ENCODE measurements at regions not wholly inside any gene's neighbourhood (a gene's known extent, or its start where the extent isn't known, plus 50 kb on each side); places are given as distances from the start of the nearest gene placed in this dataset.

DNA sequence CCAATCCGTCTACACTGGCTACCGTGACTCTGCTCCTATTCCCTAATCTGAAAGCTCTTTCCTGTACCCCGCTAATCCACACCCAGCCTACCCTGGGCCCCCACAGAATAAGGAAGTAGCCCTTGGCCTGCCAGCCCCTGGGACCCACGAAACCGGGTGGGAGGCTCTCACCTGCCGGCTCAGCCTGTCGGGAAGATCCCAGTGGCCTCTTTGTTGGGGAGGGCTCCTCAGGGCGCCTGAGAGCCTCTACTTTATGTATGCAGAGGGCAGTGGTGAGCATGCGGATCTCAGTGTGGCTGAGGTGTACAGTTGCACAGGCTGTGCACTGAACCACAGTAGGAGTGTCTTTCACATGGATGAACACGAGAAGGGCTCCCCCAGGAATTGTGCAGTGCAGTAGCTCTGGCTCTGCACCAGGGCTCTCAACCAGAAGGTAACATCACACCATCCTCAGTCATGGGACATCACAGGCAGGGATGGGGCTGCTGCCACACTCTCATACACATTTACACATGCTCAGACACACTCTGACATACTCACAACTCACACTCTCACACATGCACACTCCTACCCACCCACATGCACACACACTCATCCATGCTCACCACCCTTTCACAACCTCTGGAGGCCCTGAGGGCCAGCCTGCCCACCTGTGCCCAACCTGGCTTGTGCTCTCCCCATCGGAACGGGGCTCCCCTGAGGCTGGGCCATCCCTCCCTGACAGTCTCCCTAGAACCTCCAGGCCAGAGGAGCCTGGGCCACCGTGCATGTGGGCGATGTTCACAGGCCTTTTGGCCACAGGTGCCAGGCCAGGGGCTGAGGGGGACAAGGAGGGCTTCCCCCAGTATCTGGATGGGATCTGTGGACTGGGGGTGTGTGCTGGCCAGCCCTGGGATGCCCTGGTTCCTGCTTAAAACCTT is 135.0 kb downstream of the URI1 start:
- CTCF ChIA-PET, result no interaction called here
- ATAC-seq (ENCODE audit: low read depth) (no peak), DNase-seq (no peak)
- Histone ChIP-seq H3K4ac (ENCODE audit: low read depth, low read length) (no peak overlapping the region), H4K5ac (ENCODE audit: low read depth, low read length) (no peak overlapping the region), H2AK5ac (ENCODE audit: low read depth, low read length) (no peak overlapping the region), H3K9me3 (ENCODE audit: control insufficient read depth, insufficient read depth, low read length) (peaks cover 2% of the 10 kb centered on the region; the same call in 1 of the 2 replicates), H2BK20ac (ENCODE audit: low read depth, low read length) (no peak overlapping the region), H3K27me3 (ENCODE audit: control insufficient read depth, insufficient read depth, low read length) (no peaks in the 10 kb centered on the region), H2AFZ (replicated peaks; ENCODE audit: low read length, poor library complexity) (peak overlapping the region; percentile 43), H3K23ac (ENCODE audit: low read depth, low read length) (no peak overlapping the region), H4K8ac (ENCODE audit: low read depth in 2 of 2, low read length in 2 of 2) (no peak overlapping the region), H2BK5ac (ENCODE audit: low read depth, low read length, poor library complexity, severe bottlenecking) (no peak overlapping the region), H3K4me3 (ENCODE audit: insufficient read depth, low read depth, low read length) (no peak overlapping the region), H3K9me1 (ENCODE audit: insufficient read depth, low read length) (no peaks in the 10 kb centered on the region), H2BK15ac (ENCODE audit: low read depth, low read length) (no peak overlapping the region), H4K20me1 (ENCODE audit: insufficient read depth, low read length) (no peaks in the 10 kb centered on the region), H3K18ac (ENCODE audit: low read depth, low read length) (no peak overlapping the region), H2AK9ac (replicated peaks; ENCODE audit: low read depth, low read length, poor library complexity) (peak overlapping the region; percentile 65), H3K79me1 (ENCODE audit: low read depth in 1 of 2, low read length in 2 of 2) (no peaks in the 10 kb centered on the region), H3K36me3 (ENCODE audit: control insufficient read depth, insufficient read depth, low read length) (no peaks in the 10 kb centered on the region), H3K56ac (ENCODE audit: extremely low read depth, insufficient read depth, low read length) (no peak overlapping the region), H3K9ac (ENCODE audit: low read depth, low read length) (no peak overlapping the region), H3K14ac (replicated peaks; ENCODE audit: low read depth, low read length) (no peak overlapping the region), H4K91ac (ENCODE audit: insufficient read depth, low read depth, low read length) (no peak overlapping the region), H3K4me2 (ENCODE audit: low read depth, low read length) (no peak overlapping the region), H2BK120ac (ENCODE audit: low read depth, low read length) (no peak overlapping the region), H3K4me1 (ENCODE audit: control insufficient read depth, insufficient read depth, low read length) (no peaks in the 10 kb centered on the region), H3K27ac (ENCODE audit: insufficient read depth, low read length) (no peak overlapping the region)
- POLR2A ChIA-PET (ENCODE audit: unreplicated experiment), result no interaction called here
- in situ Hi-C loops (cut with MboI; ENCODE audit: low sequenced_read_pairs) (no loop called here), dilution Hi-C loops (cut with HindIII; ENCODE audit: low sequenced_read_pairs, unreplicated experiment) (no loop called here), intact Hi-C loops (cut with micrococcal nuclease) (no loop called here)
- 60% methylated on average over 2 of the region's 14 CpGs; no CpG with 5 or more reads in 1 of the 2 experiments for WGBS, 2 experiments (ENCODE audit: extremely low coverage in 2 of 2, insufficient read length in 1 of 2)
- no TSS peak for BruUV-seq (replicated peaks)
- TF ChIP-seq CHD1 (IDR thresholded peaks at IDR 0.05; ENCODE audit: low read depth, low read length) (no peak), RAD21 (IDR thresholded peaks at IDR 0.05; ENCODE audit: low read length) (no peak), CEBPB (IDR thresholded peaks at IDR 0.05; ENCODE audit: low read depth, low read length) (no peak), BHLHE40 (IDR thresholded peaks at IDR 0.05; ENCODE audit: low read depth, low read length) (no peak)
- TF ChIP-seq, protein P1, sequence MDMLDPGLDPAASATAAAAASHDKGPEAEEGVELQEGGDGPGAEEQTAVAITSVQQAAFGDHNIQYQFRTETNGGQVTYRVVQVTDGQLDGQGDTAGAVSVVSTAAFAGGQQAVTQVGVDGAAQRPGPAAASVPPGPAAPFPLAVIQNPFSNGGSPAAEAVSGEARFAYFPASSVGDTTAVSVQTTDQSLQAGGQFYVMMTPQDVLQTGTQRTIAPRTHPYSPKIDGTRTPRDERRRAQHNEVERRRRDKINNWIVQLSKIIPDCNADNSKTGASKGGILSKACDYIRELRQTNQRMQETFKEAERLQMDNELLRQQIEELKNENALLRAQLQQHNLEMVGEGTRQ (IDR thresholded peaks at IDR 0.05; ENCODE audit: low read depth, low read length), result no peak

Data from IMR-90 (cell line).